ENCODE measurements at regions not wholly inside any gene's neighbourhood (a gene's known extent, or its start where the extent isn't known, plus 50 kb on each side); places are given as distances from the start of the nearest gene placed in this dataset.

DNA sequence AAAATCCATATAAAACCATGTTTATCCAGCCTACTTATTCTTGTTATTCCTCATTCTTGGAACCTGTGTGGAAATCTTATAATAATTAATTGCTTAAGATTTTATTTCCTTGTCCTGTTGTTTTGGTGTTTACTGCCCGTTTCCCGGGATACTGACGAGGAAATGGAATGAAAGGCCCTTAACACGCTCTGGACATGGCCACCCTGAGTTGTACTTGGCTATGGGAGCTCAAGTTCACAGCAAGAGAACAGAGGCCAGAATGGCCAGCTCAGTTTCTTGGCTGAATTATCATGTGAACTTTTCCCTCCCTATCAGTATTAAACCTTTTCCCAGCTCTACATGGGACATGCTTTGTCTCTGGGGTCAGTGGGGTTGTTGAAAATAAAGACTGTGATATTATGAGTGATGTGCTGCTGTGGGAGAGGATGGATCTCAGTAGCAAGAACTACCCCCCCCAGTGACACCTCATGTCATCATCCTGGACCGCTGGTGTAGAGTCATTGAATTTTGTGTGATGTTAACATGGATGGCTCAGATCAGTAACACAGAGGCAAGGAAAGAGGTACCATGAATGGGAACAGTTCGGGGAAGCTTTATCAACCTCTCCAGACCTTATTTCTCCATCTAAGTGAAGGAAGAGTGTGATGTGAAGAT lies 87.0 kb upstream of the IGFBP3 start:
- FAIRE-seq (no peak), DNase-seq (ENCODE audit: insufficient read length, low spot score) (no peak)
- TF ChIP-seq, protein P1, sequence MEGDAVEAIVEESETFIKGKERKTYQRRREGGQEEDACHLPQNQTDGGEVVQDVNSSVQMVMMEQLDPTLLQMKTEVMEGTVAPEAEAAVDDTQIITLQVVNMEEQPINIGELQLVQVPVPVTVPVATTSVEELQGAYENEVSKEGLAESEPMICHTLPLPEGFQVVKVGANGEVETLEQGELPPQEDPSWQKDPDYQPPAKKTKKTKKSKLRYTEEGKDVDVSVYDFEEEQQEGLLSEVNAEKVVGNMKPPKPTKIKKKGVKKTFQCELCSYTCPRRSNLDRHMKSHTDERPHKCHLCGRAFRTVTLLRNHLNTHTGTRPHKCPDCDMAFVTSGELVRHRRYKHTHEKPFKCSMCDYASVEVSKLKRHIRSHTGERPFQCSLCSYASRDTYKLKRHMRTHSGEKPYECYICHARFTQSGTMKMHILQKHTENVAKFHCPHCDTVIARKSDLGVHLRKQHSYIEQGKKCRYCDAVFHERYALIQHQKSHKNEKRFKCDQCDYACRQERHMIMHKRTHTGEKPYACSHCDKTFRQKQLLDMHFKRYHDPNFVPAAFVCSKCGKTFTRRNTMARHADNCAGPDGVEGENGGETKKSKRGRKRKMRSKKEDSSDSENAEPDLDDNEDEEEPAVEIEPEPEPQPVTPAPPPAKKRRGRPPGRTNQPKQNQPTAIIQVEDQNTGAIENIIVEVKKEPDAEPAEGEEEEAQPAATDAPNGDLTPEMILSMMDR (IDR thresholded peaks at IDR 0.05; ENCODE audit: insufficient read depth, missing control alignments): no peak

DNA sequence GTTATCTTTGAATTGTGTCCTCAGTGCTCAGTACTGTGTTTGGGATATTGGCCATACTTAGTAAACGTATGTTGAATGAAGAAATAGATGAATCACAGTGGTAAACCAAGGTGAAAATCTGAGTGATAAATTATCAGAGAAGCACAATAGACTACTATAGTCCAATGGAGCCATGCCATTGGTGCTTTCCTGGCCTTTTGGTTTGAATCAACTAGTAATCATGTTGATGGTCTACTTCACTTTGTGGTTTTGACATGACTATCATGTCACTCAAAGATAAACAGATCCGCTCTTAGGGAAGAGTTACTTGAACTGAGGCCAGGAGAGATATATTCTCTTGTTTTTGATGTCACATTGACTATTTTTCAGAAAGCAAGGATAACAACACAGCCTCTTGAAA lies 86.1 kb upstream of the IGFBP3 start:
- TF ChIP-seq, protein P1 (IDR thresholded peaks at IDR 0.05; ENCODE audit: insufficient read depth, missing control alignments): no peak
- DNase-seq (ENCODE audit: insufficient read length, low spot score) (no peak), FAIRE-seq (no peak)

DNA sequence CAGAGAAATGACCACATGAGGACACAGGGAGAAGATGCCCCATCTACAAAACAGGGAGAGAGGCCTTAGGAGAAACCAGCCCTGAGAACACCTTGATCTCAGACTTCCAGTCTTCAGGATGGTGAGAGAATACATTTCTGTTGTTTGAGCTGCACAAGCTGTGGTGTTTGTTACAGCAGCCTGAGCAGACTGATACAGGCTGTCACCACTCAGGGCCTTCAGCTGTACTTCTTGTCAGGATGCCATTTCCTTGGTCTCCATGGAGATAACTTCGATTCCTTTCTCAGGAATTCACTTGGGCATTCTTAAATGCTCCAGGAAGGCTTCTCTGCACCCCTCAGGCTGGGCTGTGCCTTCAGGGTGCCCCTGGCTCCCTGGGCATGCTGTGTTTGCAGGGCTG lies 85.7 kb upstream of the IGFBP3 start:
- no peak for DNase-seq (ENCODE audit: insufficient read length, low spot score)
- TF ChIP-seq, protein P1 (IDR thresholded peaks at IDR 0.05; ENCODE audit: insufficient read depth, missing control alignments): no peak
- FAIRE-seq: no peak

DNA sequence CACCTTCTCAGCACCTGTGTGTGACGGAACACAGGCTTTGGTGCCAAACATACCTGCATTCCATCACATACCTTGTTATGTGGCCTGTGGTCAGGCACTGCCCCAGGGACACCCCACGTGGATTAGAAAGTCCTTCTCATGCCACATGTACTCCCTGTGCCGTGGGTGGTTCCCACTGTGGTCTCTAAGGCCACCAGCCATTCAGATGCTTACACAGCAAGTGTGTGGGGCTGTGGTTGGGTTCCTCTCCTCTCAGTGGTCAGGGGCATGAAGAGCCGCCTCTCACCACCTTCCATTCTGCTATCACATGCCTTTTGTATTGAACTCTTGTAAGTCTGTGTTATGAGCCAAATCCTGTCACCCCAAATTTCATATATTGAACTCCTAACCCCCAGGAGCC lies 85.1 kb upstream of the IGFBP3 start:
- TF ChIP-seq, protein P1 (IDR thresholded peaks at IDR 0.05; ENCODE audit: insufficient read depth, missing control alignments): no peak
- DNase-seq (ENCODE audit: insufficient read length, low spot score) (no peak), FAIRE-seq (no peak)

DNA sequence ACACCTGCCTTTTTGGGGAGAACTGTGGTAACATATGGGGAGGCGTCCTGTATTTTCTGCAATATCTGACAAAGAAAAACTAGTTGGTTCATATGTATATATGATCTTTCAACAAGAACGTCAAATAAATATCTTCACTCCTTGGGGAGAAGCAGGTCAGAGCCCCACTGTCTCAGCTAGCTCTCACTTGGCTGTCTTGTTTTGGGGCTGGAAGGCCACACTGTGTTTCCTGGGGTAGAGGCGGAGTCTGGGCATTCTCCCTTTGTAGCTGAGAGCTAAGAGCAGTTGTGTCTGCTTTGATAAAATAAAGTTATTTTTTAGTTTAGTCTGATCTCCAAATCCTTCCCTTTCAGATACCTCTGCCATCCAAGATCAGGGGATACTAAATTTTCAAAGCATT lies 83.9 kb upstream of the IGFBP3 start:
- FAIRE-seq (no peak), DNase-seq (ENCODE audit: insufficient read length, low spot score) (no peak)
- TF ChIP-seq, protein P1 (IDR thresholded peaks at IDR 0.05; ENCODE audit: insufficient read depth, missing control alignments): no peak

DNA sequence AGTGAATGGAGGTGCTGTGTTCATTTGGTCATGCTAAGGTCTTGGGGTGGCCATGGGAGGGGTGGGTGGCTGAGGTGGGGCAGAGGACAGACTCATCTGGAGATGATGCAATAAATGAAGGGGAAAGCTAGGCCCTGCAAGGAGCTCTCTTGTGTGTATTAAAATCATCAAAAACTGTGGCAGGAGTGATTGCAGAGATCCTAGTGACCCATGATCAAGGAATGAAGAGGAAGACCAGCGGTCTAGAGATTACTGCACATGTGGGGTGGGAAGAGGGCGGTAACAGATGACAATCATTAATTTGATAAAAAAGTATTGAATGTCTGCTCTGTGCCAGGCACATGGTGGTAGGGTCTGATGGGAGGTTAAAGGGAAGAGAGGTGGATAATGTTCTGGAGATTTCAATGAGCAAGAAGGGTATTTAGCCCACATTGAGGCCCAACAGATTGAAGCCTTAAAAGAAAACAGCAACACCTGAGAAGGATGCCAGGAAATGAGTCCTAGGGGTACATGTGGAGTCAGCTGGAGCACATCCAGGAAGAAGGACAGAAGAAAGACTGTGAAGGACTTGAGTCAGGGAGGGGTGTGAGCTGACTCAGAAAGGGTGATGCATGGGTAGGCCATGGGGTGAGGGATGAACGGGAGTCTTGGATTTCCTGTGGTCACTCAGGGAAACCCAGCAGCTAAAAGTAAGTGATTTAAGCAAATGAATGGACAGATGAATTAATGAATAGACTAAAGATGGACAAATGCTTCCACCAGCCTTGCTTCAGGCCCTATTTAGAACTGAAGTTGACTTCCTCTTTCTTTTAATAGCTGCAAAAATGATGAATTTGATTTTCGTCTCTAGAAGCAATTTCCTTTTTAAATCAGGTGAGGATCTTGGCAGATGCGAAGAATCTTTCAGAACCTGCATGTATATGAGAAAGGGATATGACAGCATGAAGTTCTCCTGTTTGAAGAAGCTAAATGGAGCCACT lies 83.1 kb upstream of the IGFBP3 start:
- DNase-seq (ENCODE audit: insufficient read length, low spot score) (no peak), FAIRE-seq (no peak)
- TF ChIP-seq, protein P1 (IDR thresholded peaks at IDR 0.05; ENCODE audit: insufficient read depth, missing control alignments): no peak

DNA sequence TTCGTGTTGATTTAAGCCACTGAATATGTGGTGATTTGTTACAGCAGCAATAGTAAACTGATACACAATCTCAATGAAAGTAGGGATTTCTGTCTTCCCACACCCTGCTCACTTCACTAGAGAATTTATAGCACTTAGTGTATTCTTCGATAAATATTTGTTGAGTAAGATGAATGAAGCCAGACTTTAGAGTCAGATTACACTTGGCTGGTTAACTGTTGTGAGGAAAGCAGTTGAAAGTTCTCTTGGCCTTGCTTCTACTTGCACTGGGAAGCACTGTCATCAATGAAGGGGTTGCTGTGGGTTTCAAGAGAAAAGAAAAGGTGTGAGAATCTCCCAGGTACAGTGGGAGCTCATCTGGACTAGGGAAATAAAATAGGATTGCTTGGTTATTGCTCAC lies 82.1 kb upstream of the IGFBP3 start:
- TF ChIP-seq, protein P1 (IDR thresholded peaks at IDR 0.05; ENCODE audit: insufficient read depth, missing control alignments): no peak
- DNase-seq (ENCODE audit: insufficient read length, low spot score) (no peak), FAIRE-seq (no peak)
